HG03575 (cell line): ENCODE measurements at regions not wholly inside any gene's neighbourhood (a gene's known extent, or its start where the extent isn't known, plus 50 kb on each side); places are given as distances from the start of the nearest gene placed in this dataset.

ENCODE experiments used
- ATAC-seq: cut with Tn5 transposase; IDR thresholded peaks from one replicate; pipeline ENCODE4 v1.9.1; 2021; ENCODE audit not compliant: unreplicated experiment, insufficient number of reproducible peaks, low FRiP score; ENCODE audit errors: extremely low read depth

DNA sequence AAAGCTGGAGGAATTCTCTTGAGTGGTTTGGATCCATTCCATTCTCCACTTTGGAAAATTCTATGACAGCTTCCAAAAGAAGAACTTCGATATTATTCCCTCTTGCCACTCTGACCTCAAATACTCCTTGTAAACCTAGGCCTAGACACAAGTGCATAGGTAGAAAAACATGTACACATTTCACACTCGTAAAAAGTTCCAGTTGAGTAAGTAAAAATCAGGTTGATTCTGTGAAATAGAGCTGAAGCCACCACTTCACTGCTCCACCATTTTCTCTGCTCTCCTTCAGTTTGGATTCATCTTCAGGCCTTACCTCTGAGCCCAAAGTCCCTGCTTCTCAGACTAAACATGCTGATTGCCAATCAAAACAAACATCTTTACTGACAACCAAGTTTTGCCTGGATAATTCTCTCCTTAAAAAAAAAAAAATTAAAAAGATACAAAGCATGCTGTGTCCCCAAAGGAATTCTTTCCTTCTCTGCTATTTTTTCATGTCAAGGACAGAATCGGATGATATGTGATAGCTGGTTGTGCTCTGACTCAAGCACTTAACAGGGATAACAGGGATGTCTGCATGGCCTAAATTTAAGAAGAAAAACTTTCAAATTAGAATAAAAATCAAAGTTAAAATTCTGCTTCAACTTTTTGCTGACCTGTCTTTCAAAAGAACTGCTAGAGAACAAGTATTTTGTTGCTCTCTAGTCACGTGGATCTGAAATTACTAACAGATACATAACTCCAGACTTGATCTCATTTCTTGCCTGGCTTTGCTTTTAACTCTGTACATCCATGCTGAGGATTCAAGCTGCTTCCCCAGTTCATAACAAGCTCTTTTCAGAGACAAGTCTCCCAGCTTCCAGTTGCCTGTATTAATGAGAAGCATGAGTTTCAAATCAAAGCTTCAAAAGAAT is 420.9 kb upstream of the INTU start:
- no peak for ATAC-seq

DNA sequence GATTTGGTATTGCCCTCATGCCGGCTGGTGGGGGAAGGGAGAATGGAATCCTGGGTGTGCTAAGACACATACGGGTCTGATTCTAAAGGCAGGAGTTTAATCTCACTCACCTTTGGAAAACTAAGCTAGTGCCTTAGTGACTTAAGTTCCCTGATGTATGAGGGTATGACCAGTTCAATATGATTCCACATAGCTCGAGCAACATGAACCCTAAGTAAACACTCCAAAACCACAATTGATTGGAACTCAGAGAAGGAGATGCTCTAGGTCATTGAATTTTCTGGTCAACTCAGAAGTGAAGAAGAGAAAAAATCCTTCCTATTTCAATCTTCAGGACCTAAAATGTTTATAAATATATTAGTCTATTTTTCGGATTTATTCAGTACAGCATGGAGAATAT is 420.1 kb upstream of the INTU start:
- ATAC-seq, result no peak

DNA sequence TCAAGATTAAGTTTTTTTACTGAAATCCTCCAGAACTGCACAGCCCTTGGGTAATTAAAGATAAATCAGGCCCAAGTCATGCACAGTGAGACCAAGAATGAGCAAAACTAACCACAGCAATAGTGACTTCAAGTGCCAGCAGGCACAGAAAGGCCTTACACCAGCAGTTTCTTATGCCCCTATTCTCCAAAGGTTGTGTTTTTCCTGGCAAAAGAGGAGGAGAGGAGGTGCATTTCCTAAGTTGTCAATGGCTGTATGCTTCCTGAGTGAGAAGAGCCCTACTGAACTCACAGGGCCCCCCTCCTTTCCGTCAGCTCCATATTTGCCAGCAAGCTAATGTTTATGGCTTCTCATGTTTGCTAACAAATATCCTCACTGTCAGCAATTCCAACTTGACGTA is 418.7 kb upstream of the INTU start:
- ATAC-seq, result no peak

GRCh38 chr4:127214931-127215330 is 417.8 kb upstream of the INTU start:
- no peak for ATAC-seq

- no peak for ATAC-seq
Measured at GRCh38 chr4:127217586-127218229, 415.0 kb upstream of the INTU start.

DNA sequence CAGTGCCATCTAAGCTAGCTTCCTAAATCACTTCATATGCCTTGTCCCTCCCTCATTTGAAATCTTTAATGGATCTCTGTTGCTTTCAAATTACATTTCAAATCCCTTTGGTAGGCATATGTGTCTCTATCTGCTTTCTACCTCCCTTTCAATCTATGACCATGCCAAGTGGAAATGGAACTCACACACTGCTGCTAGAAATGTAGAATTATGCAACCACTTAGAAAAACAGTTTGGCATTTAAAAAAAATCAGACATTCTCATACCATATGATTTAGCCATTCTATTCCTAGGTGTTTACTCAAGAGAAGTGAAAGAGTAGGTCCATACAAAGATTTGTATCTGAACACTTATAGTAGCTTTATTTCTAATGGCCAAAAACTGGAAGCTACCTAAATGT is 413.5 kb upstream of the INTU start:
- ATAC-seq, result no peak

GRCh38 chr4:127224556-127224955 is 408.2 kb upstream of the INTU start:
- no peak for ATAC-seq

DNA sequence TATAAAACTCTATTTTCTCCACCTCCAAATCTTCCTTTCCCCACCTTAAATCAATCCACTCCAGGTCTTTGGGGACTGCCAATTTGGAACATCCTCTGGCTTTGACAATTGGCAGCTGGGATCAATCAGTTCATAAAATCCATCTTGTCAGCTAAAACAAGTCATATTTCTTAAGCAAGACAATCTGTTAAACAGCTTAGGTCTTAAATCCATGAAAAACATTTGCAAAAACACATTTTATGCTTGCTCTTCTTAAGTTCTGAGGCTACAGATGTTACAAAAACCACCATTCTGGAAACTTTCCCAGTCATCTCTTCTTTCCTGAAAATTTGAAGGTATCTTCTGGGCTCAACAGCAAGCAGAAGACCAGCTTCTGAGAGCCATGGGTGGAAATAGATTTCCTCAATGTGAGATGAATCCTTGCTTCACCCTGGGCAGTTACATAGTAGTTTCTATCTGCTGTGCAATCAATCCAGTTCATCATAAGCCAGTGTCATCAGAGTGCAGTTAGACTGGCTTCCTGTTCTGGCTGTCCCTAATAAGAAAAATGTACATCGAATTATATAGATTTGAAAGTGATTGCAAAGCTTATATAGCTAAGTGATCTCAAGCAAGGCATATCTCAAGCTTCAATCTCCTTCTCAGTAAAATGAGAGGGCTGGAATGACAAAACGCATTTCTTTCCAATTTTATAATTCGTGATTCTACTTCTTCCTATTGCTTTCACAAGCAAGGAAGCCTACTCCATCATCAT is 402.7 kb upstream of the INTU start:
- ATAC-seq, result no peak

- no peak for ATAC-seq
Measured at GRCh38 chr4:127236889-127237288, 395.9 kb upstream of the INTU start.

GRCh38 chr4:127237581-127237980 is 395.2 kb upstream of the INTU start:
- ATAC-seq, result no peak

- no peak for ATAC-seq
Measured at GRCh38 chr4:127238956-127239475, 393.7 kb upstream of the INTU start.

GRCh38 chr4:127239902-127240763 is 392.6 kb upstream of the INTU start:
- no peak for ATAC-seq

DNA sequence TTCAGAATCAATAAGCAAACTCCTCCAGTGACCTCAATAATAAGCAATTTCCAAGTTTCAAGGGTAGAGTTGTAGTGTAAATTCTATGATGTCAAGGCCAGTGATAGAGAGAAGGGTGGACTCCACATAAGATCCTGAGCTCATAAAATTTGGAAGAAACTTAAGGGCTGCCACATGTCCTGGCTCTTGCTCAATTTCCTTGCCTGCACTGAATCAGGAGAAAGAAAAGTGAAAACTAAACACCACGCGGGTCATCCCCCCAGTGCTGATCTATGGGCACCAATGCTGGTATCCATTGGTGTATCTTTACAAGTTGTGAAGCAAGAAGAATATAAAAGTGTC is 392.0 kb upstream of the INTU start:
- ATAC-seq, result no peak

DNA sequence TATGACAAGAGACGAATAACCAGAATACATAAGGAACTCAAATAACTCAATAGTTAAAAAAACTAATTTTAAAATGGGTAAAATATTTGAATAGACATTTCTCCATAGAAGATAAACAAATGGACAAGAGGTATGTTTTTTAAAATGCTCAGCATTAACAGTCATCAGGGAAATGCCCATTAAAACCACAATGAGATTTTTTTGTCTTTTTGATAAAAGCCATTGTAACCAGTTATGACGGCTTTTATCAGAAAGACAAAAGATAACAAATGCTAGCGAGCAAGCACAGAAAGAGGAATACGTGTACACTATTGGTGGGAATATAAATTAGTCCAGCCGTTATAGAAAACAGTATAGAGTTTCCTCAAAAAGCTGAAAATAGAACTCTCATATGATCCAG is 388.2 kb upstream of the INTU start:
- no peak for ATAC-seq

DNA sequence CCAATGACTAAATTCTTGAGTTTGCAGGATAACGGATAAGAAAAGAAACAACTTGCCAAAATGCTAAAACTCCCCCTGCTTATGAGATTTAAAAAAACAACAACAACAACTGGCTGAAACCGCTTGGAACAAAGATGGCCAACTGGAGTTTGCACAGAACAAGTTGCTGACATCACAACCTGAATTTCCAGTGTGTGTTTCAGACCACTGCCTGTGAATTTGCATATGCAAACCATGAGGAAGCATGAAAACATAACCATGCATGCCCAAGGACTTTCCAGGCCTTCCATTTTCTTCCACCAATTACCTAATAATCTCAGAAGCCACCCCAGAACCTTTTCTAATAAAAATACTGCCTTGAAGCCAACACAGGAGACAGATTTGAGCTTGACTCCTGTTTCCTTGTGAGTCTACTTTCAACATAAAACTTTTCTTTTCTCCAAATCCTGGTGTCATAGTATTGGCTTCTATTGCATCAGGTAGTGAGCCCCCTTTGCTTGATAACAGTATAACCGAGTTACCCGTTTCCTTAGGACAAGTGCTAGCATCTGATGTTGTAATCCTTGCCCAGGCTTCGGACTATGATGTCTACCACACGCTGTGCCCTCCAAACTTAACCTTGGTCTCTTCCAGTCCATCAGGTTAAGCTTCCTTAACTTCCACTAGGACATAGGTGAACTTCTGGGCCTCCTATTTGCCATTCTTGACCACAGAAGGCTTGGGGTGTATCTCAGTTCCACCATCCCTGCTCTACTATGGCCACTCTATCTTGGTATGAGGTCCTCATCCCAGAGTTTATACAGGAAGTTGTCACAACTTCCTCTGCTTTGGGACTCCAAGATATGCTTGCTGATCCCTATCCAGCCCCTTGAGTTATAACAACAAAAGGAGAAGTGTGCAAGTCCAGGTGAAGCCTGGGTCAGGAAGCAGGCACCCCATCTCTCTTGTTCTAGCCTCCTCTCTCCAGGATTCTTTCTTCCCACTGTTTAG is 385.5 kb upstream of the INTU start:
- ATAC-seq, result no peak

DNA sequence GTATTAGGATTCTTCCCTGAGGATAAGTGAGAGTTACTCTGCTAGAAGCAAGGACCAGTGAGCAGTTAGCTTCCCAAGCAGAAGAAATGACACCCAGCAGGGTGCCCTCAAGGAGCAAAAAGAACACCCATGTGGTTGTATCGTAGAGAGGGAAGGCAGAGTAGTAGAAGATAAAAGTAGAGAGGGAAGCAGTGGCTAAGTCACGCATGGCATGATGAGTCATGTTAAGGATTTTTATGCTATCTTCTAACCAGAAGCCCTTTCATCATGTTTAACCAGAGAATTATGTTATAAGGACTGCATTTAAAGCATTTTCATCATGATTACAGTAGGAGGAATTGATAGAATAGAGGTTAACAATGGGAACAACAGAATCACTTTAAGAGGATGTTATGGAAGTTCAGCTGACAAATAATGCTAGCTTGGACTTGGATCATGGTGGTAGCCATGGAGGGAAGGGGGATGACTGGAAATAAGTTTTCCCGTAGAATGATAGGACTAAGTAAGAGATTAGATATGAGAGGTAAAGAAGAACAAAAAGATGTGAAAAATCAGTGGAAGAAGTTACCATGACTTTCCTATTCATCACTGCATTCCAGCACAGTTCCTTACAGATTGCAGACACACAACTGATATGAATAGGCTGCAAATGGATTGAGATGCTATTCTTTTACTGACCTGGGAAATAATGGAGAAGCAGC is 383.5 kb upstream of the INTU start:
- no peak for ATAC-seq

DNA sequence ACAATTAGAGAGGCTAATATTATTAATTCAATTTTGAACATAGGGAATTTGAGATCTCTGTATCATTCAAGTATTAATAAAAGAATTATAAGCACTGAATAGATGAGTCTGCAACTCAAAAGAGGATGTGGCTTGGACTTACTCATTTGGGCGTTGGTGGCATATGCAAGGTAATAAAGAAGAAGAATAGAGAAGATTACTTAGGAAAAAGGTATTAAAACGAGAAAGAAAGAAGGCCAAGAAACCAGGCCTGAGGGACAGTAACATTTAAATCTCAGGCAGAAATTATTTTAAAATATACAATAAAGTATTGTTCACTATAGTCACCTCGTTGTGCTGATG is 383.0 kb upstream of the INTU start:
- ATAC-seq, result no peak
